ENCODE measurements at regions not wholly inside any gene's neighbourhood (a gene's known extent, or its start where the extent isn't known, plus 50 kb on each side); places are given as distances from the start of the nearest gene placed in this dataset.

- no peaks in the 10 kb centered on the region for H3K36me3 ChIP-seq
- H3K27me3 ChIP-seq, result no peaks in the 10 kb centered on the region
- no peaks in the 10 kb centered on the region for H3K9me3 ChIP-seq
- no peak for DNase-seq
- H3K4me1 ChIP-seq, result no peaks in the 10 kb centered on the region
- no peak overlapping the region for H3K27ac ChIP-seq
- intact Hi-C loops (cut with DNase I), result no loop called here
- H3K4me3 ChIP-seq, result no peak overlapping the region
- no peak for ATAC-seq
- TF ChIP-seq CTCF (IDR thresholded peaks at IDR 0.05), result no peak
These were observed 410.3 kb upstream of the ZNF385D start for GRCh38 chr3:22161315-22161714.

- intact Hi-C loops (cut with DNase I), result no loop called here
- TF ChIP-seq CTCF (IDR thresholded peaks at IDR 0.05), result no peak
- no peak for ATAC-seq
These were observed 419.4 kb upstream of the ZNF385D start for GRCh38 chr3:22170370-22170769.

GRCh38 chr3:22172964-22173363 is 422.0 kb upstream of the ZNF385D start:
- Histone ChIP-seq H3K36me3 (no peaks in the 10 kb centered on the region), H3K4me3 (no peak overlapping the region), H3K27ac (no peak overlapping the region), H3K9me3 (no peaks in the 10 kb centered on the region), H3K4me1 (no peaks in the 10 kb centered on the region), H3K27me3 (no peaks in the 10 kb centered on the region)
- DNase-seq (no peak), ATAC-seq (no peak)
- intact Hi-C loops (cut with DNase I), result no loop called here
- no peak for TF ChIP-seq CTCF (IDR thresholded peaks at IDR 0.05)

More at GRCh38 chr3:22170370-22170769, 419.4 kb upstream of the ZNF385D start:
- H3K9me3 ChIP-seq, result peaks cover 0 to 5% of the 10 kb centered on the region in 2 donors
- DNase-seq, result no peak
- H3K4me1 ChIP-seq, result no peaks in the 10 kb centered on the region
- H3K36me3 ChIP-seq, result no peaks in the 10 kb centered on the region
- no peak overlapping the region for H3K27ac ChIP-seq
- no peaks in the 10 kb centered on the region for H3K27me3 ChIP-seq
- no peak overlapping the region for H3K4me3 ChIP-seq

- no peak for TF ChIP-seq CTCF (IDR thresholded peaks at IDR 0.05)
- H3K36me3 ChIP-seq, result no peaks in the 10 kb centered on the region
- intact Hi-C loops (cut with DNase I), result no loop called here
- no peak overlapping the region for H3K4me3 ChIP-seq
- no peaks in the 10 kb centered on the region for H3K27me3 ChIP-seq
- ATAC-seq (no peak), DNase-seq (peak in 2 of 4 donors; percentile 22 to 24)
- no peak overlapping the region for H3K27ac ChIP-seq
- H3K9me3 ChIP-seq, result no peaks in the 10 kb centered on the region
- H3K4me1 ChIP-seq, result no peaks in the 10 kb centered on the region
These were observed 424.9 kb upstream of the ZNF385D start for GRCh38 chr3:22175947-22176346.

- no peak overlapping the region for H3K4me3 ChIP-seq
- intact Hi-C loops (cut with DNase I), result no loop called here
- no peaks in the 10 kb centered on the region for H3K27me3 ChIP-seq
- no peaks in the 10 kb centered on the region for H3K36me3 ChIP-seq
- H3K9me3 ChIP-seq, result no peaks in the 10 kb centered on the region
- no peak overlapping the region for H3K27ac ChIP-seq
- H3K4me1 ChIP-seq, result no peaks in the 10 kb centered on the region
- ATAC-seq, result no peak
- DNase-seq, result no peak
- TF ChIP-seq CTCF (IDR thresholded peaks at IDR 0.05), result no peak
These were observed 425.9 kb upstream of the ZNF385D start for GRCh38 chr3:22176911-22177310.

All from left lung (tissue), 4 donors.